Aorta (tissue), 5 donors: ENCODE measurements at regions not wholly inside any gene's neighbourhood (a gene's known extent, or its start where the extent isn't known, plus 50 kb on each side); places are given as distances from the start of the nearest gene placed in this dataset.

ENCODE experiments used
- ATAC-seq: fragments of 200-7000 bp; cut with Tn5 transposase; one replicate; pipeline ENCODE4 v1.9.1; 2022; ENCODE audit warnings: moderate library complexity; ENCODE audit not compliant: low FRiP score
- DNase-seq, 2 donors: peaks; one replicate each; pipeline ENCODE4 v3.0.0-alpha.2; 2020
- H3K27ac ChIP-seq, 2 donors: one replicate each; pipeline ENCODE4 v1.5.1; 2013; ENCODE audit warnings: low read length in 2 of 2, mild to moderate bottlenecking in 2 of 2, moderate library complexity in 2 of 2, control low read depth in 1 of 2, inconsistent platforms in 1 of 2, low read depth in 1 of 2
- H3K27me3 ChIP-seq, 2 donors: one replicate each; pipeline ENCODE4 v1.6.1; 2013; ENCODE audit warnings: control low read depth in 1 of 2, low read length in 1 of 2, mild to moderate bottlenecking in 1 of 2, moderate library complexity in 1 of 2; ENCODE audit not compliant: insufficient read depth in 2 of 2, control insufficient read depth in 1 of 2
- H3K36me3 ChIP-seq, 2 donors: one replicate each; pipeline ENCODE4 v1.6.1; 2013; ENCODE audit warnings: control low read depth in 1 of 2, low read length in 1 of 2, mild to moderate bottlenecking in 1 of 2; ENCODE audit not compliant: insufficient read depth in 2 of 2, control insufficient read depth in 1 of 2
- H3K4me1 ChIP-seq, 2 donors: one replicate each; pipeline ENCODE4 v1.6.1; 2013; ENCODE audit warnings: low read length in 2 of 2, control low read depth in 1 of 2, mild to moderate bottlenecking in 1 of 2, moderate library complexity in 1 of 2; ENCODE audit not compliant: insufficient read depth in 2 of 2, control insufficient read depth in 1 of 2
- H3K4me3 ChIP-seq, 2 donors: one replicate each; pipeline ENCODE4 v1.5.1; 2013; ENCODE audit warnings: low read length in 2 of 2, control low read depth in 1 of 2, mild to moderate bottlenecking in 1 of 2
- H3K9me3 ChIP-seq: one replicate; pipeline ENCODE4 v1.6.1; 2013; ENCODE audit warnings: mild to moderate bottlenecking, low read length; ENCODE audit not compliant: control insufficient read depth
- WGBS, 2 donors: extraction: QIAGEN DNeasy Blood & Tissue Kit; methylation state at CpG; one replicate each; pipeline ENCODE4 v1.1.7; 2013; 5-methylcytosine and 5-hydroxymethylcytosine counted together
- intact Hi-C, 2 donors: fragments of 100-400 bp; cut with DNase I; formaldehyde crosslinking; loops; one replicate each; pipeline versions ENCODE4 v1.14.2 to v1.15.0; 2022
- donor health status: healthy with polysubstance abuse.
- donor health status: Bipolar disorder and iron deficiency.
- donor health status: DM: no; HTN: no; CAD: no.
- donor health status: DM: no; HTN: no; CAD: no.
- donor health status: DM: yes; HTN: yes; CAD: no.

- H3K4me3 ChIP-seq = no peak overlapping the region
- no peak overlapping the region for H3K27ac ChIP-seq
- H3K27me3 ChIP-seq = no peaks in the 10 kb centered on the region
- intact Hi-C loops = loop anchor here in 1 of 2 donors (2.0 kb wide), 1 partner anchor 47 kb away; no protein-coding TSS in a partner anchor
- no peaks in the 10 kb centered on the region for H3K4me1 ChIP-seq
- DNase-seq (no peak), ATAC-seq (no peak)
- H3K9me3 ChIP-seq = no peaks in the 10 kb centered on the region
- 5 to 9% methylated on average over 8 of the region's 8 CpGs for WGBS, 2 donors
- no peaks in the 10 kb centered on the region for H3K36me3 ChIP-seq
Measured at GRCh38 chr7:21128062-21128817, 299.6 kb upstream of the SP4 start.

GRCh38 chr7:21131897-21132296 lies 296.0 kb upstream of the SP4 start:
- WGBS, 2 donors = 76 to 79% methylated on average over 1 of the region's 1 CpG

GRCh38 chr7:21134631-21135030 lies 293.3 kb upstream of the SP4 start:
- Histone ChIP-seq H3K9me3 (peaks cover 1% of the 10 kb centered on the region), H3K4me3 (no peak overlapping the region), H3K27ac (no peak overlapping the region), H3K36me3 (no peaks in the 10 kb centered on the region), H3K4me1 (no peaks in the 10 kb centered on the region), H3K27me3 (no peaks in the 10 kb centered on the region)
- DNase-seq (no peak), ATAC-seq (no peak)
- 88 to 89% methylated on average over 2 of the region's 2 CpGs for WGBS, 2 donors
- intact Hi-C loops = no loop called here

More at GRCh38 chr7:21131897-21132296, 296.0 kb upstream of the SP4 start:
- no peak for DNase-seq
- Histone ChIP-seq H3K36me3 (no peaks in the 10 kb centered on the region), H3K4me3 (no peak overlapping the region), H3K4me1 (no peaks in the 10 kb centered on the region), H3K9me3 (no peaks in the 10 kb centered on the region), H3K27ac (no peak overlapping the region), H3K27me3 (no peaks in the 10 kb centered on the region)
- no peak for ATAC-seq
- intact Hi-C loops = no loop called here

- ATAC-seq (no peak), DNase-seq (no peak)
- Histone ChIP-seq H3K4me1 (no peaks in the 10 kb centered on the region), H3K27ac (no peak overlapping the region), H3K36me3 (no peaks in the 10 kb centered on the region), H3K27me3 (no peaks in the 10 kb centered on the region), H3K9me3 (peaks cover 1% of the 10 kb centered on the region), H3K4me3 (no peak overlapping the region)
- intact Hi-C loops = no loop called here
- 78 to 83% methylated on average over 2 of the region's 2 CpGs for WGBS, 2 donors
Measured at GRCh38 chr7:21135437-21135836, 292.4 kb upstream of the SP4 start.

GRCh38 chr7:21137640-21138039 lies 290.2 kb upstream of the SP4 start:
- DNase-seq = no peak
- no peak overlapping the region for H3K27ac ChIP-seq
- WGBS, 2 donors = 80 to 81% methylated on average over 3 of the region's 3 CpGs
- intact Hi-C loops = no loop called here
- no peak for ATAC-seq
- H3K36me3 ChIP-seq = no peaks in the 10 kb centered on the region
- H3K4me1 ChIP-seq = no peaks in the 10 kb centered on the region
- H3K27me3 ChIP-seq = no peaks in the 10 kb centered on the region
- H3K4me3 ChIP-seq = no peak overlapping the region
- H3K9me3 ChIP-seq = peaks cover 1% of the 10 kb centered on the region

- no peak for DNase-seq
- no peak overlapping the region for H3K4me3 ChIP-seq
- peaks cover 1% of the 10 kb centered on the region for H3K9me3 ChIP-seq
- no peaks in the 10 kb centered on the region for H3K4me1 ChIP-seq
- H3K36me3 ChIP-seq = no peaks in the 10 kb centered on the region
- WGBS, 2 donors = 77 to 85% methylated on average over 3 of the region's 3 CpGs
- intact Hi-C loops = no loop called here
- ATAC-seq = no peak
- H3K27ac ChIP-seq = no peak overlapping the region
- H3K27me3 ChIP-seq = no peaks in the 10 kb centered on the region
Measured at GRCh38 chr7:21140622-21141021, 287.3 kb upstream of the SP4 start.

- ATAC-seq = no peak
- Histone ChIP-seq H3K9me3 (peaks cover 1% of the 10 kb centered on the region), H3K4me1 (no peaks in the 10 kb centered on the region), H3K36me3 (no peaks in the 10 kb centered on the region), H3K27ac (no peak overlapping the region), H3K27me3 (no peaks in the 10 kb centered on the region), H3K4me3 (no peak overlapping the region)
- WGBS, 2 donors = 79 to 80% methylated on average over 3 of the region's 3 CpGs
- no peak for DNase-seq
- intact Hi-C loops = no loop called here
Measured at GRCh38 chr7:21141476-21141875, 286.4 kb upstream of the SP4 start.

GRCh38 chr7:21142081-21142480 lies 285.8 kb upstream of the SP4 start:
- intact Hi-C loops = no loop called here
- Histone ChIP-seq H3K36me3 (no peaks in the 10 kb centered on the region), H3K9me3 (peaks cover 1% of the 10 kb centered on the region), H3K4me3 (no peak overlapping the region), H3K4me1 (no peaks in the 10 kb centered on the region), H3K27ac (no peak overlapping the region), H3K27me3 (no peaks in the 10 kb centered on the region)
- ATAC-seq (no peak), DNase-seq (no peak)
- WGBS, 2 donors = 72 to 79% methylated on average over 8 of the region's 8 CpGs

GRCh38 chr7:21146642-21147423 lies 281.1 kb upstream of the SP4 start:
- intact Hi-C loops = no loop called here
- no peak for ATAC-seq
- 54 to 65% methylated on average over 14 of the region's 14 CpGs for WGBS, 2 donors

More at GRCh38 chr7:21146642-21147423, 281.1 kb upstream of the SP4 start:
- DNase-seq = no peak
- H3K27ac ChIP-seq = no peak overlapping the region
- no peak overlapping the region for H3K4me3 ChIP-seq
- H3K36me3 ChIP-seq = no peaks in the 10 kb centered on the region
- H3K27me3 ChIP-seq = no peaks in the 10 kb centered on the region
- no peaks in the 10 kb centered on the region for H3K4me1 ChIP-seq
- no peaks in the 10 kb centered on the region for H3K9me3 ChIP-seq
